ENCODE measurements at regions not wholly inside any gene's neighbourhood (a gene's known extent, or its start where the extent isn't known, plus 50 kb on each side); places are given as distances from the start of the nearest gene placed in this dataset.

DNA sequence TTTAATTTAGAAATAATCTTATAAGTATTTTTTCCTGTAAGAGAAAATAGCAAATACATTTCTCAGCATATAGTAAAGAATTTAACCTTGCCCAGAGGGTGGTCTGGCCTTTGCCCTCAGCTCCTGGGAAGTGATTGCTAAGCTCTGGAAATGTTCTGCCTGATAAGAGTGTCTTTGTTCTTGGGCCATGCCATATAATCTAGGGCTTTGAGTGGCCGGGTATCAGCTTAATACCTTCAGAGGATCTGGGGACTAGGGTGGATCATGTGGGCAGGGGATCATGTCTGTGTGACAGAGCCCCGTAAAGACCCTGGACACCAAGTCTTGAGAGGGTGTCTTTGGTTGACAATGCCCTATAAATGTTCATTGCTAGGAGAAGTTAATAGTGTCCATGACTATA, 1032.4 kb upstream of the MIR17HG start:
- TF ChIP-seq, protein P1, sequence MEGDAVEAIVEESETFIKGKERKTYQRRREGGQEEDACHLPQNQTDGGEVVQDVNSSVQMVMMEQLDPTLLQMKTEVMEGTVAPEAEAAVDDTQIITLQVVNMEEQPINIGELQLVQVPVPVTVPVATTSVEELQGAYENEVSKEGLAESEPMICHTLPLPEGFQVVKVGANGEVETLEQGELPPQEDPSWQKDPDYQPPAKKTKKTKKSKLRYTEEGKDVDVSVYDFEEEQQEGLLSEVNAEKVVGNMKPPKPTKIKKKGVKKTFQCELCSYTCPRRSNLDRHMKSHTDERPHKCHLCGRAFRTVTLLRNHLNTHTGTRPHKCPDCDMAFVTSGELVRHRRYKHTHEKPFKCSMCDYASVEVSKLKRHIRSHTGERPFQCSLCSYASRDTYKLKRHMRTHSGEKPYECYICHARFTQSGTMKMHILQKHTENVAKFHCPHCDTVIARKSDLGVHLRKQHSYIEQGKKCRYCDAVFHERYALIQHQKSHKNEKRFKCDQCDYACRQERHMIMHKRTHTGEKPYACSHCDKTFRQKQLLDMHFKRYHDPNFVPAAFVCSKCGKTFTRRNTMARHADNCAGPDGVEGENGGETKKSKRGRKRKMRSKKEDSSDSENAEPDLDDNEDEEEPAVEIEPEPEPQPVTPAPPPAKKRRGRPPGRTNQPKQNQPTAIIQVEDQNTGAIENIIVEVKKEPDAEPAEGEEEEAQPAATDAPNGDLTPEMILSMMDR (conservative IDR thresholded peaks at IDR 0.05; ENCODE audit: low read depth, low read length), result no peak
- no peak for TF ChIP-seq EZH2 (IDR thresholded peaks at IDR 0.05; ENCODE audit: borderline replicate concordance, low read depth, low read length, poor library complexity, severe bottlenecking)

Measured in A673 (cell line).